ENCODE measurements at regions not wholly inside any gene's neighbourhood (a gene's known extent, or its start where the extent isn't known, plus 50 kb on each side); places are given as distances from the start of the nearest gene placed in this dataset.

- in situ Hi-C loops (cut with MboI; ENCODE audit: low pct_unique_long_range_greater_than_20kb in 2 of 9, low sequenced_read_pairs in 9 of 9, unreplicated experiment in 9 of 9), result no loop called here
- H3K4me3 ChIP-seq, result no peak overlapping the region
- peaks cover 6 to 13% of the 10 kb centered on the region in 2 donors for H3K4me1 ChIP-seq (replicated peaks in 1 of 2)
- no peak overlapping the region for H3K27ac ChIP-seq
- 0 to 40% (median 20%) methylated on average over 3 of the region's 3 CpGs for WGBS, 10 experiments
- peak in 7 of 8 experiments; percentile 52 to 98 (median 87) for ATAC-seq (replicated peaks in 6 of 8)
Observed at GRCh38 chr1:72946903-72947499, 664.7 kb upstream of the NEGR1 start.

DNA sequence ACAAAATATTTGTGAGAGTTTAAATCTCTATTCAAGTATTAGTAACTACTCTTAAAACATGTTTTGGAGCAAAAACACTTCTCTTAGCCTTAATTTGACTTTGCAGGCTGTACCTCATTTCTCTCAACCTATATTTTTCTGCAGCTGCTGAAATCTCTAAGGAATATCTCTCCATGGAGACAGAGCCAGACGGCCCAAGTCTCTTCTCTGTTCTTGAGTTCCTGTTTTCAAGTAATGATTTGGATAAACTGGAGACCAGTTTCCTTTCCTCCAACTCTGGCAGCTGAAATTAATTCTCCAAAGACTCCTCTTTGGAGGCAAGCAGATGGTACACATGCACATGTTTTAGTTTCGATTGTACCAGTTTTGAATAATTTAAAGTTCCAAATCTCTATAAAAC, 659.7 kb upstream of the NEGR1 start:
- Histone ChIP-seq H3K4me3 (no peak overlapping the region), H3K27ac (no peak overlapping the region), H3K4me1 (replicated peaks in 1 of 2) (peaks cover 6 to 8% of the 10 kb centered on the region in 2 donors)
- ATAC-seq (replicated peaks in 6 of 8), result no peak
- in situ Hi-C loops (cut with MboI; ENCODE audit: low pct_unique_long_range_greater_than_20kb in 2 of 9, low sequenced_read_pairs in 9 of 9, unreplicated experiment in 9 of 9), result no loop called here
- 0 to 92% (median 78%) methylated on average over 1 to 2 of the region's 2 CpGs for WGBS, 10 experiments

DNA sequence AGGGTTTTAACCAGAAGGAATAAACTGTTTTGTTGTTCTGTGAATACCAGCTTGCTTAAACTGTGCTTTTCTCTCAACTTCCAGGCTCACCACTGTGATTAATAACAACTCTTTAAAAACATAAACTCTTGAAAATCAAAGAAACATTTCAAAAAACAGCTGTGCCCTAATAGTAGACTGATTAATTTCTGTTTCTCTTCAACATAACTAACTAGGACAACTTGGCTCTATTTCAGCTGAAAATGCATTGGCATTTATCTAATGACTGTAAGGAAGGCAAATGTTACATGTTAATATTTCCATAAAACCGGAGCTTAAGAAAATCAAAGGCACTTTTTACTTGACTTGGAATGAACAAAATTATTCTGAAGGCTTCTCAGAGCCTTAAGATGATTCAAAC, 656.1 kb upstream of the NEGR1 start:
- Histone ChIP-seq H3K4me3 (no peak overlapping the region), H3K4me1 (replicated peaks in 1 of 2) (no peaks in the 10 kb centered on the region), H3K27ac (no peak overlapping the region)
- ATAC-seq (replicated peaks in 6 of 8), result no peak
- WGBS, 10 experiments, result 0 to 100% (median 89%) methylated on average over 1 of the region's 1 CpG; no CpG with 5 or more reads in 1 of the 10 experiments
- in situ Hi-C loops (cut with MboI; ENCODE audit: low pct_unique_long_range_greater_than_20kb in 2 of 9, low sequenced_read_pairs in 9 of 9, unreplicated experiment in 9 of 9), result no loop called here

- H3K27ac ChIP-seq, result no peak overlapping the region
- 0 to 90% (median 61%) methylated on average over 1 of the region's 1 CpG; no CpG with 5 or more reads in 2 of the 10 experiments for WGBS, 10 experiments
- H3K4me1 ChIP-seq (replicated peaks in 1 of 2), result no peaks in the 10 kb centered on the region
- no peak for ATAC-seq (replicated peaks in 6 of 8)
- no peak overlapping the region for H3K4me3 ChIP-seq
- in situ Hi-C loops (cut with MboI; ENCODE audit: low pct_unique_long_range_greater_than_20kb in 2 of 9, low sequenced_read_pairs in 9 of 9, unreplicated experiment in 9 of 9), result no loop called here
Observed at GRCh38 chr1:72937905-72938304, 655.6 kb upstream of the NEGR1 start.

DNA sequence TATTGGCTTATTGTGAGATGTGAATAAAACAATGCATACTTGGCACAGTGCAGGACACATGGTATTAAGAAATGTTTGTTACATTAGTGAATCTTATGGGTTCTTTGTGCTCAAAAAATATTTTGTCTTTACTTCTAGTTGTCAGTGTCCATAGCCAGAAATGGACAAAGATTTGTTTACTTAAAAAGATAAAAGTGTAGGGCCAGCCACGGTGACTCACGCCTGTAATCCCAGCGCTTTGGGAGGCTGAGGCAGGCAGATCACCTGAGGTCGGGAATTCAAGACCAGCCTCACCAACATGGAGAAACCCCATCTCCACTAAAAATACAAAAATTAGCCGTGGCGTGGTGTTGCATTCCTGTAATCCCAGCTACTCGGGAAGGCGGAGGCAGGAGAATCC, 654.6 kb upstream of the NEGR1 start:
- no peak overlapping the region for H3K27ac ChIP-seq
- WGBS, 10 experiments, result 45 to 100% (median 89%) methylated on average over 1 to 8 of the region's 8 CpGs; no CpG with 5 or more reads in 2 of the 10 experiments
- in situ Hi-C loops (cut with MboI; ENCODE audit: low pct_unique_long_range_greater_than_20kb in 2 of 9, low sequenced_read_pairs in 9 of 9, unreplicated experiment in 9 of 9), result no loop called here
- H3K4me1 ChIP-seq (replicated peaks in 1 of 2), result no peaks in the 10 kb centered on the region
- no peak overlapping the region for H3K4me3 ChIP-seq
- ATAC-seq (replicated peaks in 6 of 8), result no peak

- no peak for ATAC-seq (replicated peaks in 6 of 8)
- in situ Hi-C loops (cut with MboI; ENCODE audit: low pct_unique_long_range_greater_than_20kb in 2 of 9, low sequenced_read_pairs in 9 of 9, unreplicated experiment in 9 of 9), result no loop called here
- 33 to 100% (median 91%) methylated on average over 2 to 6 of the region's 6 CpGs for WGBS, 10 experiments
Observed at GRCh38 chr1:72936151-72936740, 653.9 kb upstream of the NEGR1 start.

DNA sequence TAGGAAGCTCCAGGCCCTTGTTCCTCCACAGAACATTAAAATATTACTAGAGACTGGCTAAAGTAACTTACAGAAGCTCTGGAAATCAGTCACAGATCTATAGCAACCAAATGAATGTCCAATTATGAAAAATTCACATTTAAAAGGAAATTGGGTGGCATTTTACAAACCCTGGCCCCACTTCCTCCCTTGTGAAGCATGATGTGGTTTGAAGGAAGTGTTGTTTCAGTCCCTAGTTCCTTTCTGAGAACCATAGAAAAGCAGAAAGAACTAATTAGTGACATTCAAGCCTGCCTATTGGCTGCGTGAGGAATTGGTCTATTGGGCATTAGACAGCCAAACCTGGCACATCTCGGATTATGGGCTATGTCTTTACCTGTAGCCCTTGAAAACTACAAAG, 649.7 kb upstream of the NEGR1 start:
- H3K4me3 ChIP-seq, result no peak overlapping the region
- in situ Hi-C loops (cut with MboI; ENCODE audit: low pct_unique_long_range_greater_than_20kb in 2 of 9, low sequenced_read_pairs in 9 of 9, unreplicated experiment in 9 of 9), result no loop called here
- WGBS, 10 experiments, result 17 to 100% (median 88%) methylated on average over 1 to 2 of the region's 2 CpGs; no CpG with 5 or more reads in 3 of the 10 experiments
- H3K27ac ChIP-seq, result no peak overlapping the region
- no peak for ATAC-seq (replicated peaks in 6 of 8)
- H3K4me1 ChIP-seq (replicated peaks in 1 of 2), result no peaks in the 10 kb centered on the region

More at GRCh38 chr1:72936151-72936740, 653.9 kb upstream of the NEGR1 start:
- no peak overlapping the region for H3K4me3 ChIP-seq
- no peak overlapping the region for H3K27ac ChIP-seq
- no peaks in the 10 kb centered on the region for H3K4me1 ChIP-seq (replicated peaks in 1 of 2)

GRCh38 chr1:72930528-72930927, 648.2 kb upstream of the NEGR1 start:
- Histone ChIP-seq H3K4me1 (replicated peaks in 1 of 2) (no peaks in the 10 kb centered on the region), H3K27ac (no peak overlapping the region), H3K4me3 (no peak overlapping the region)
- ATAC-seq (replicated peaks in 6 of 8), result peak in 3 of 8 experiments; percentile 21 to 61 (median 54)
- WGBS, 10 experiments, result 0 to 100% (median 81%) methylated on average over 1 to 3 of the region's 3 CpGs
- in situ Hi-C loops (cut with MboI; ENCODE audit: low pct_unique_long_range_greater_than_20kb in 2 of 9, low sequenced_read_pairs in 9 of 9, unreplicated experiment in 9 of 9), result no loop called here

DNA sequence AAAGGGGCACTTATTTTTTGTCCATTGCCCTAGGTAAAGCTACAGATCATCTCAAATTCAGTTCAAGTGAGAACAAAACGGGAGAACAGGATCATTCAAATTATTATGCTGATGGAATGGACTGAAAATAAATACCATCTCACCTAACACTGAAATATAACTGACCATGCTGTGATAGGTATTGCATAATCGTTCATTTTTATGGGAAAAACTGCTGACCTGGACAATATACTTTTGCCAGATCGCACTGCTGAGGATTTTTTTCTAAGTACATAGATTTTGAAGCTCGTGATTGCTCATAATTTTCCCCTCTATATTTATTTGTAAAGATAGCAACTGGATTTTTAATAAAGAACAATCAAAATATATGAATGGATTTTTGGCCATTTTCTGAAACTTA, 636.6 kb upstream of the NEGR1 start:
- in situ Hi-C loops (cut with MboI; ENCODE audit: low pct_unique_long_range_greater_than_20kb in 2 of 9, low sequenced_read_pairs in 9 of 9, unreplicated experiment in 9 of 9), result no loop called here
- ATAC-seq (replicated peaks in 6 of 8), result no peak
- H3K27ac ChIP-seq, result no peak overlapping the region
- 0 to 76% (median 55%) methylated on average over 2 to 4 of the region's 4 CpGs for WGBS, 10 experiments
- no peak overlapping the region for H3K4me3 ChIP-seq
- peaks cover 0 to 3% of the 10 kb centered on the region in 2 donors for H3K4me1 ChIP-seq (replicated peaks in 1 of 2)

- Histone ChIP-seq H3K4me1 (replicated peaks in 1 of 2) (peaks cover 0 to 3% of the 10 kb centered on the region in 2 donors), H3K4me3 (no peak overlapping the region), H3K27ac (no peak overlapping the region)
- in situ Hi-C loops (cut with MboI; ENCODE audit: low pct_unique_long_range_greater_than_20kb in 2 of 9, low sequenced_read_pairs in 9 of 9, unreplicated experiment in 9 of 9), result no loop called here
- no peak for ATAC-seq (replicated peaks in 6 of 8)
- WGBS, 10 experiments, result 10 to 100% (median 78%) methylated on average over 1 of the region's 1 CpG; no CpG with 5 or more reads in 1 of the 10 experiments
Observed at GRCh38 chr1:72917920-72918319, 635.6 kb upstream of the NEGR1 start.

GRCh38 chr1:72915581-72915980, 633.2 kb upstream of the NEGR1 start:
- in situ Hi-C loops (cut with MboI; ENCODE audit: low pct_unique_long_range_greater_than_20kb in 2 of 9, low sequenced_read_pairs in 9 of 9, unreplicated experiment in 9 of 9), result no loop called here
- peak; percentile 31 to 90 (median 84) for ATAC-seq (replicated peaks in 6 of 8)
- 27 to 80% (median 35%) methylated on average over 1 to 6 of the region's 6 CpGs; no CpG with 5 or more reads in 1 of the 10 experiments for WGBS, 10 experiments
- Histone ChIP-seq H3K4me3 (no peak overlapping the region), H3K27ac (no peak overlapping the region), H3K4me1 (replicated peaks in 1 of 2) (peaks cover 0 to 3% of the 10 kb centered on the region in 2 donors)

GRCh38 chr1:72911656-72912055, 629.3 kb upstream of the NEGR1 start:
- Histone ChIP-seq H3K4me3 (no peak overlapping the region), H3K4me1 (replicated peaks in 1 of 2) (peaks cover 0 to 3% of the 10 kb centered on the region in 2 donors), H3K27ac (no peak overlapping the region)
- in situ Hi-C loops (cut with MboI; ENCODE audit: low pct_unique_long_range_greater_than_20kb in 2 of 9, low sequenced_read_pairs in 9 of 9, unreplicated experiment in 9 of 9), result no loop called here
- no peak for ATAC-seq (replicated peaks in 6 of 8)
- 31 to 98% (median 92%) methylated on average over 1 to 3 of the region's 3 CpGs; no CpG with 5 or more reads in 1 of the 10 experiments for WGBS, 10 experiments

- H3K4me1 ChIP-seq (replicated peaks in 1 of 2), result no peaks in the 10 kb centered on the region
- no peak for ATAC-seq (replicated peaks in 6 of 8)
- H3K4me3 ChIP-seq, result no peak overlapping the region
- H3K27ac ChIP-seq, result no peak overlapping the region
- in situ Hi-C loops (cut with MboI; ENCODE audit: low pct_unique_long_range_greater_than_20kb in 2 of 9, low sequenced_read_pairs in 9 of 9, unreplicated experiment in 9 of 9), result no loop called here
Observed at GRCh38 chr1:72896256-72896655, 613.9 kb upstream of the NEGR1 start.

DNA sequence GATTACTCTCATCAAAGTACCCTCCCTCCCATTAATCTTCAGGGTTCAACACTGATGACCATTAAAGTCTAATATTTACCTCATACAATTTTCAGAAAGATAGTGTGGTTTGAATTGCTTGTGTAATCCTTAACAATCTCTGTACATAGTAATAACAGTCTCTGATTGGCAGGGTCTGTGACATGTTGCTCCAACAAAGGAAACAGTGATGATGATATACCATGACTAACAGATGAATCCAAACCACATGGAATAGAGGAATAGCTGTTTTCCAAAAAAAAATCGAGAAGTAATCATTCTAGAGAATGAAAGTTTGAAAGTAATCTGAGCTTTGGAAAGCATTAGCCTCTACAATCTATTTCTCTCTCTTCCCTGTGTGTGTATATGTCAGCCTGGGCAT, 610.1 kb upstream of the NEGR1 start:
- no peak overlapping the region for H3K27ac ChIP-seq
- ATAC-seq (replicated peaks in 6 of 8), result peak in 1 of 8 experiments; percentile 41
- WGBS, 10 experiments, result 0 to 89% (median 57%) methylated on average over 1 of the region's 1 CpG; no CpG with 5 or more reads in 3 of the 10 experiments
- H3K4me3 ChIP-seq, result no peak overlapping the region
- in situ Hi-C loops (cut with MboI; ENCODE audit: low pct_unique_long_range_greater_than_20kb in 2 of 9, low sequenced_read_pairs in 9 of 9, unreplicated experiment in 9 of 9), result no loop called here
- no peaks in the 10 kb centered on the region for H3K4me1 ChIP-seq (replicated peaks in 1 of 2)
